ENCODE measurements at regions not wholly inside any gene's neighbourhood (a gene's known extent, or its start where the extent isn't known, plus 50 kb on each side); places are given as distances from the start of the nearest gene placed in this dataset.

GRCh38 chr11:33945481-33946268 lies 53.8 kb upstream of the LMO2 start (continued):
- TF ChIP-seq ZBTB5 (IDR thresholded peaks at IDR 0.05) (no peak), GATAD2A (IDR thresholded peaks at IDR 0.05) (no peak), POLR2AphosphoS5 (IDR thresholded peaks at IDR 0.05; ENCODE audit: control insufficient read depth, insufficient read depth, low read depth, low read length) (no peak), GMEB1 (CRISPR knock-in tag; IDR thresholded peaks at IDR 0.05) (no peak), STAT5B (CRISPR knock-in tag; IDR thresholded peaks at IDR 0.05) (no peak), VEZF1 (CRISPR knock-in tag; IDR thresholded peaks at IDR 0.05) (no peak), HMBOX1 (IDR thresholded peaks at IDR 0.05) (no peak), DEAF1 (CRISPR knock-in tag; IDR thresholded peaks at IDR 0.05) (no peak), AFF1 (IDR thresholded peaks at IDR 0.05; ENCODE audit: low read depth in 1 of 2, partially characterized antibody in 2 of 2) (no peak), TARDBP (IDR thresholded peaks at IDR 0.05) (no peak), C11orf30 (IDR thresholded peaks at IDR 0.05; ENCODE audit: low read depth) (peak; percentile 74), ARID1B (IDR thresholded peaks at IDR 0.05) (no peak), RBFOX2 (IDR thresholded peaks at IDR 0.05; ENCODE audit: low read depth, low read length) (no peak), ZNF79 (CRISPR knock-in tag; IDR thresholded peaks at IDR 0.05; ENCODE audit: low read depth) (no peak), ZNF12 (CRISPR knock-in tag; IDR thresholded peaks at IDR 0.05) (no peak), KLF6 (CRISPR knock-in tag; IDR thresholded peaks at IDR 0.05; ENCODE audit: borderline replicate concordance) (0 out of 2 replicates have a peak, but pooled peaks have one; percentile 15)

All from K562 (cell line).